Mesenchymal stem cell (in vitro differentiated cells and primary cell): ENCODE measurements at regions not wholly inside any gene's neighbourhood (a gene's known extent, or its start where the extent isn't known, plus 50 kb on each side); places are given as distances from the start of the nearest gene placed in this dataset.

Experiments
- DNase-seq: peaks from one replicate; pipeline ENCODE4 v3.0.0-alpha.2; 2013
- H2AFZ ChIP-seq: one replicate; pipeline ENCODE4 v1.6.1; 2013; ENCODE audit warnings: low read depth, mild to moderate bottlenecking, control low read depth, inconsistent platforms, low read length, moderate library complexity
- H2AK5ac ChIP-seq: 2 replicates; pipeline ENCODE4 v1.6.1; 2013; ENCODE audit warnings: low read length, moderate library complexity, mild to moderate bottlenecking, inconsistent platforms; ENCODE audit not compliant: severe bottlenecking
- H2BK120ac ChIP-seq: one replicate; pipeline ENCODE4 v1.6.1; 2013; ENCODE audit warnings: low read depth, mild to moderate bottlenecking, inconsistent platforms, low read length, moderate library complexity
- H2BK12ac ChIP-seq, 2 experiments: one replicate each; pipeline ENCODE4 v1.6.1; 2013; ENCODE audit warnings: inconsistent platforms in 2 of 2, low read length in 2 of 2, mild to moderate bottlenecking in 2 of 2, moderate library complexity in 2 of 2, control low read depth in 1 of 2
- H2BK15ac ChIP-seq: one replicate; pipeline ENCODE4 v1.6.1; 2013; ENCODE audit warnings: mild to moderate bottlenecking, low read depth, inconsistent platforms; ENCODE audit not compliant: poor library complexity, severe bottlenecking
- H2BK5ac ChIP-seq: 2 replicates; pipeline ENCODE4 v1.6.1; 2013; ENCODE audit warnings: low read depth, mild to moderate bottlenecking, low read length, control low read depth, inconsistent platforms; ENCODE audit not compliant: poor library complexity, severe bottlenecking
- H3K14ac ChIP-seq, 2 experiments: one replicate each; pipeline ENCODE4 v1.6.1; 2013; ENCODE audit warnings: inconsistent platforms in 2 of 2, low read length in 2 of 2, control low read depth in 1 of 2, mild to moderate bottlenecking in 1 of 2, moderate library complexity in 1 of 2
- H3K18ac ChIP-seq, 2 experiments: one replicate each; pipeline ENCODE4 v1.6.1; 2013; ENCODE audit warnings: inconsistent platforms in 2 of 2, low read length in 2 of 2, control low read depth in 1 of 2, low read depth in 1 of 2, mild to moderate bottlenecking in 1 of 2
- H3K23ac ChIP-seq, 2 experiments: one replicate each; pipeline ENCODE4 v1.6.1; 2013; ENCODE audit warnings: inconsistent platforms in 2 of 2, low read length in 2 of 2, mild to moderate bottlenecking in 2 of 2, moderate library complexity in 2 of 2, control low read depth in 1 of 2
- H3K27ac ChIP-seq: 2 replicates; pipeline ENCODE4 v1.5.1; 2013; ENCODE audit warnings: mild to moderate bottlenecking, moderate library complexity, low read length, control low read depth, inconsistent platforms; ENCODE audit not compliant: poor library complexity, severe bottlenecking
- H3K27me3 ChIP-seq, 2 experiments: 2 replicates each; pipeline versions ENCODE4 v1.6.1 to v1.7.0; 2013; ENCODE audit warnings: low read length in 2 of 2, mild to moderate bottlenecking in 2 of 2, moderate library complexity in 2 of 2, control low read depth in 1 of 2, inconsistent platforms in 1 of 2; ENCODE audit not compliant: control insufficient read depth in 1 of 2, insufficient read depth in 1 of 2
- H3K36me3 ChIP-seq, 2 experiments: 2 replicates each; pipeline versions ENCODE4 v1.6.1 to v1.7.0; 2013; ENCODE audit warnings: low read length in 2 of 2, control low read depth in 1 of 2, inconsistent platforms in 1 of 2, low read depth in 1 of 2, mild to moderate bottlenecking in 1 of 2; ENCODE audit not compliant: insufficient read depth in 2 of 2, control insufficient read depth in 1 of 2
- H3K4ac ChIP-seq, 2 experiments: one replicate each; pipeline ENCODE4 v1.6.1; 2013; ENCODE audit warnings: inconsistent platforms in 2 of 2, low read length in 2 of 2, mild to moderate bottlenecking in 2 of 2, moderate library complexity in 2 of 2, control low read depth in 1 of 2, low read depth in 1 of 2
- H3K4me1 ChIP-seq: 2 replicates; pipeline ENCODE4 v1.6.1; 2013; ENCODE audit warnings: low read depth, low read length, control low read depth; ENCODE audit not compliant: control insufficient read depth, insufficient read depth
- H3K4me2 ChIP-seq: 2 replicates; pipeline ENCODE4 v1.6.1; 2013; ENCODE audit warnings: low read length, mild to moderate bottlenecking, inconsistent platforms; ENCODE audit not compliant: poor library complexity, severe bottlenecking
- H3K4me3 ChIP-seq, 2 experiments: 2 replicates each; pipeline versions ENCODE4 v1.5.1 to v1.7.0; 2013; ENCODE audit warnings: low read length in 2 of 2, mild to moderate bottlenecking in 2 of 2, control low read depth in 1 of 2, low read depth in 1 of 2; ENCODE audit not compliant: insufficient read depth in 1 of 2
- H3K79me1 ChIP-seq: replicated peaks from 2 replicates; pipeline ENCODE4 v1.6.1; 2013; ENCODE audit warnings: mild to moderate bottlenecking, control low read depth, low read length, inconsistent platforms; ENCODE audit not compliant: poor library complexity, severe bottlenecking
- H3K9ac ChIP-seq: 2 replicates; pipeline ENCODE4 v1.7.0; 2013; ENCODE audit warnings: mild to moderate bottlenecking, low read length, moderate library complexity
- H3K9me3 ChIP-seq: 2 replicates; pipeline ENCODE4 v1.7.0; 2013; ENCODE audit warnings: mild to moderate bottlenecking, low read length; ENCODE audit not compliant: control insufficient read depth
- H4K8ac ChIP-seq: one replicate; pipeline ENCODE4 v1.6.1; 2013; ENCODE audit warnings: inconsistent platforms, mild to moderate bottlenecking, low read length, moderate library complexity
- H4K91ac ChIP-seq: one replicate; pipeline ENCODE4 v1.6.1; 2013; ENCODE audit warnings: mild to moderate bottlenecking, low read length, inconsistent platforms
- WGBS: methylation state at CpG from one replicate; pipeline ENCODE4 v1.1.7; 2013; ENCODE audit warnings: mixed read lengths; 5-methylcytosine and 5-hydroxymethylcytosine counted together

DNA sequence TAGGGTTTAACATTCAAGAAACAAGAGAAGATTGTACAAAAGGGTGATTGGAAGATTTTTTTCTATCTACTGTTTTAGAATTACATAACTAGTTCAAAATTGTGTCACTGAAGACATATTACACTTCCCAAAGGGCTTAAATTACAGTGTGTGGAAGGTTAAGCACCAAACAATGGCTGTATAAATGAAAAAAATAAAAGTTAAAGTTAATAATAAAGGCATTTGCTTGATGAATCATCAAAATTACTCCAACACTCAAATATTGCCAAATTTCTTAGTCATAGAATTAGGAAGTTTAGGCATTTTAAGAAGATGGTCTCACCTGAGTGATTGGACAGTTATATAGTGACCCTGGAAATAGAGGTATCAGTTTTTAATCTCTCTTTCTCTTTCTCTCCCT lies 227.6 kb upstream of the CARD18 start:
- Histone ChIP-seq H3K4me2 (no peak overlapping the region), H3K27me3 (no peaks in the 10 kb centered on the region), H3K18ac (no peak overlapping the region), H3K27ac (no peak overlapping the region), H3K79me1 (no peaks in the 10 kb centered on the region), H2AK5ac (no peak overlapping the region), H4K91ac (no peak overlapping the region), H2BK15ac (no peak overlapping the region), H3K14ac (no peak overlapping the region), H2BK12ac (no peak overlapping the region), H2AFZ (no peak overlapping the region), H3K9me3 (no peaks in the 10 kb centered on the region), H3K9ac (no peak overlapping the region), H3K4me1 (no peaks in the 10 kb centered on the region), H4K8ac (no peak overlapping the region), H3K36me3 (no peaks in the 10 kb centered on the region), H2BK5ac (no peak overlapping the region), H3K4ac (no peak overlapping the region), H3K4me3 (no peak overlapping the region), H3K23ac (no peak overlapping the region), H2BK120ac (no peak overlapping the region)
- no peak for DNase-seq

- H3K23ac ChIP-seq = no peak overlapping the region
- H2BK5ac ChIP-seq = no peak overlapping the region
- no peak overlapping the region for H3K9ac ChIP-seq
- H2BK15ac ChIP-seq = no peak overlapping the region
- no peak overlapping the region for H3K4me2 ChIP-seq
- H3K14ac ChIP-seq = no peak overlapping the region
- DNase-seq = no peak
- H3K4me1 ChIP-seq = no peaks in the 10 kb centered on the region
- H3K18ac ChIP-seq = no peak overlapping the region
- no peaks in the 10 kb centered on the region for H3K79me1 ChIP-seq
- H4K8ac ChIP-seq = no peak overlapping the region
- 50% methylated on average over 1 of the region's 1 CpG for WGBS
- no peak overlapping the region for H3K4ac ChIP-seq
- no peaks in the 10 kb centered on the region for H3K9me3 ChIP-seq
- no peak overlapping the region for H4K91ac ChIP-seq
- H3K36me3 ChIP-seq = no peaks in the 10 kb centered on the region
- H2AFZ ChIP-seq = no peak overlapping the region
- H3K27me3 ChIP-seq = no peaks in the 10 kb centered on the region
- H2BK120ac ChIP-seq = no peak overlapping the region
- no peak overlapping the region for H3K27ac ChIP-seq
- no peak overlapping the region for H3K4me3 ChIP-seq
- no peak overlapping the region for H2AK5ac ChIP-seq
- H2BK12ac ChIP-seq = no peak overlapping the region
Measured at GRCh38 chr11:105361651-105362050, 222.1 kb upstream of the CARD18 start.

DNA sequence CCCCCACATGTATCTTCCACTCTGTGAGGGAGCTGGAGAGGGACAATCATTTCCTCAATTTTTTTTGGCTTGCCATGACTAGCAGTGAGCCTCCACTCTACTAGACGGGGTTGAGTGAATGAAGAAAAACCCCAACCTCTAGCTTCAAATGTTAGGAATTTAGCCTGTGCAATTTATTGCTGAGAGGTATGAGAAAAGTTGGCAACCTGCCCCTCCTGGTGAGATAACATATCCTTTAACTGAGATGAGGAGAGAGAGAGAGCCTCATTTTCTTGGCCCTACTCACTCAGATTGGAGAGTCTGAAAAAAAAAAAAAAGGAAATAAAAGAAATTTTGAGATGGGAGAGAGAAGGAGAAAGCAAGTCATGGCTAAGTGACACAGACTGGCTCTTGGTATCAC lies 218.2 kb upstream of the CARD18 start:
- no peaks in the 10 kb centered on the region for H3K79me1 ChIP-seq
- H2BK12ac ChIP-seq = no peak overlapping the region
- H3K9me3 ChIP-seq = no peaks in the 10 kb centered on the region
- H4K8ac ChIP-seq = no peak overlapping the region
- H2AK5ac ChIP-seq = no peak overlapping the region
- H3K4me1 ChIP-seq = no peaks in the 10 kb centered on the region
- H3K18ac ChIP-seq = peak overlapping the region in 1 of 2 experiments; percentile 21
- DNase-seq = no peak
- no peak overlapping the region for H3K14ac ChIP-seq
- no peak overlapping the region for H3K23ac ChIP-seq
- no peak overlapping the region for H2BK15ac ChIP-seq
- 100% methylated on average over 1 of the region's 1 CpG for WGBS
- no peak overlapping the region for H3K4ac ChIP-seq
- H3K9ac ChIP-seq = no peak overlapping the region
- H2AFZ ChIP-seq = no peak overlapping the region
- no peak overlapping the region for H3K4me2 ChIP-seq
- no peaks in the 10 kb centered on the region for H3K27me3 ChIP-seq
- H2BK120ac ChIP-seq = no peak overlapping the region
- no peak overlapping the region for H2BK5ac ChIP-seq
- H3K36me3 ChIP-seq = no peaks in the 10 kb centered on the region
- no peak overlapping the region for H4K91ac ChIP-seq
- no peak overlapping the region for H3K27ac ChIP-seq
- no peak overlapping the region for H3K4me3 ChIP-seq

- H3K23ac ChIP-seq = no peak overlapping the region
- no peak overlapping the region for H4K8ac ChIP-seq
- no peak overlapping the region for H3K9ac ChIP-seq
- no peak overlapping the region for H2AK5ac ChIP-seq
- H3K4me2 ChIP-seq = no peak overlapping the region
- H3K18ac ChIP-seq = no peak overlapping the region
- DNase-seq = no peak
- H3K36me3 ChIP-seq = no peaks in the 10 kb centered on the region
- no peak overlapping the region for H2BK15ac ChIP-seq
- H2BK5ac ChIP-seq = no peak overlapping the region
- H2AFZ ChIP-seq = no peak overlapping the region
- no peak overlapping the region for H3K27ac ChIP-seq
- H3K14ac ChIP-seq = peak overlapping the region in 1 of 2 experiments; percentile 84
- no peaks in the 10 kb centered on the region for H3K9me3 ChIP-seq
- H3K4me1 ChIP-seq = no peaks in the 10 kb centered on the region
- H2BK12ac ChIP-seq = no peak overlapping the region
- no peak overlapping the region for H3K4me3 ChIP-seq
- no peak overlapping the region for H2BK120ac ChIP-seq
- no peak overlapping the region for H4K91ac ChIP-seq
- H3K4ac ChIP-seq = no peak overlapping the region
- no peaks in the 10 kb centered on the region for H3K27me3 ChIP-seq
- WGBS = no CpG with 5 or more reads among the region's 1 CpG
- no peaks in the 10 kb centered on the region for H3K79me1 ChIP-seq
Measured at GRCh38 chr11:105357146-105357545, 217.6 kb upstream of the CARD18 start.
